ENCODE measurements at regions not wholly inside any gene's neighbourhood (a gene's known extent, or its start where the extent isn't known, plus 50 kb on each side); places are given as distances from the start of the nearest gene placed in this dataset.

GRCh38 chr5:145471026-145471425 lies 364.1 kb downstream of the PRELID2 start:
- TF ChIP-seq CTCF (IDR thresholded peaks at IDR 0.05) (no peak), POLR2AphosphoS5 (IDR thresholded peaks at IDR 0.05; ENCODE audit: insufficient read depth in 1 of 2, low read depth in 1 of 2) (no peak), POLR2A (IDR thresholded peaks at IDR 0.05) (no peak)

Data from vagina (tissue), 2 donors.